ENCODE measurements at regions not wholly inside any gene's neighbourhood (a gene's known extent, or its start where the extent isn't known, plus 50 kb on each side); places are given as distances from the start of the nearest gene placed in this dataset.
"Not testable (repeated sequence)": the region's sequence is repeated elsewhere in the genome, so short reads cannot be mapped to it uniquely, and the experiment has no call there.

- no peak for DNase-seq
Observed at GRCh38 chr5:94025788-94026473, 284.5 kb upstream of the POU5F2 start.

GRCh38 chr5:94024620-94025019 lies 283.2 kb upstream of the POU5F2 start:
- no peak for DNase-seq

- peak; percentile 13 for DNase-seq
Observed at GRCh38 chr5:94024101-94024500, 282.7 kb upstream of the POU5F2 start.

GRCh38 chr5:94021246-94021645 lies 279.8 kb upstream of the POU5F2 start:
- peak; percentile 32 for DNase-seq

- DNase-seq, result peak; percentile 48
Observed at GRCh38 chr5:94017579-94017978, 276.2 kb upstream of the POU5F2 start.

GRCh38 chr5:94010814-94011213 lies 269.4 kb upstream of the POU5F2 start:
- no peak for DNase-seq

- DNase-seq, result no peak
Observed at GRCh38 chr5:94009161-94009560, 267.8 kb upstream of the POU5F2 start.

- DNase-seq, result no peak
Observed at GRCh38 chr5:93998951-93999455, 257.6 kb upstream of the POU5F2 start.

- DNase-seq, result no peak
Observed at GRCh38 chr5:93997562-93997961, 256.2 kb upstream of the POU5F2 start.

- DNase-seq, result peak; percentile 27
Observed at GRCh38 chr5:93995126-93995621, 253.8 kb upstream of the POU5F2 start.

- no peak for DNase-seq
Observed at GRCh38 chr5:93993161-93993560, 251.8 kb upstream of the POU5F2 start.

GRCh38 chr5:93990504-93991070 lies 249.2 kb upstream of the POU5F2 start:
- no peak for DNase-seq

GRCh38 chr5:93985940-93986570 lies 244.7 kb upstream of the POU5F2 start:
- DNase-seq, result not testable (repeated sequence)

GRCh38 chr5:93978222-93978621 lies 236.8 kb upstream of the POU5F2 start:
- DNase-seq, result no peak

- no peak for DNase-seq
Observed at GRCh38 chr5:93967923-93968322, 226.5 kb upstream of the POU5F2 start.

- peak; percentile 0 for DNase-seq
Observed at GRCh38 chr5:93964421-93964820, 223.0 kb upstream of the POU5F2 start.

GRCh38 chr5:93960042-93960441 lies 218.6 kb upstream of the POU5F2 start:
- DNase-seq, result no peak

- no peak for DNase-seq
Observed at GRCh38 chr5:93956006-93956405, 214.6 kb upstream of the POU5F2 start.

- DNase-seq, result no peak
Observed at GRCh38 chr5:93954421-93955069, 213.1 kb upstream of the POU5F2 start.

GRCh38 chr5:93953442-93953841 lies 212.0 kb upstream of the POU5F2 start:
- DNase-seq, result no peak

GRCh38 chr5:93941897-93942296 lies 200.5 kb upstream of the POU5F2 start:
- DNase-seq, result no peak

GRCh38 chr5:93933269-93933668 lies 191.9 kb upstream of the POU5F2 start:
- not testable (repeated sequence) for DNase-seq

- no peak for DNase-seq
Observed at GRCh38 chr5:93930098-93930497, 188.7 kb upstream of the POU5F2 start.

All from fibroblast of skin of right biceps (primary cell).